Astrocyte (in vitro differentiated cells and primary cell): ENCODE measurements at regions not wholly inside any gene's neighbourhood (a gene's known extent, or its start where the extent isn't known, plus 50 kb on each side); places are given as distances from the start of the nearest gene placed in this dataset.

Source experiments
- CTCF ChIP-seq: IDR thresholded peaks from 2 replicates; pipeline ENCODE4 v1.5.1; 2011; ENCODE audit warnings: low read depth, mild to moderate bottlenecking, inconsistent platforms, low read length, moderate library complexity; ENCODE audit not compliant: insufficient read depth
- EZH2 ChIP-seq: IDR thresholded peaks from 2 replicates; pipeline ENCODE4 v1.6.1; 2012; ENCODE audit warnings: mild to moderate bottlenecking, low read length, inconsistent platforms; ENCODE audit not compliant: insufficient read depth

- TF ChIP-seq CTCF (no peak), EZH2 (no peak)
Observed at GRCh38 chr3:151949706-151950105, 76.3 kb downstream of the SUCNR1 start.
